Sigmoid colon (tissue), 3 donors: ENCODE measurements at regions not wholly inside any gene's neighbourhood (a gene's known extent, or its start where the extent isn't known, plus 50 kb on each side); places are given as distances from the start of the nearest gene placed in this dataset.

Experiments
- small RNA-seq, 3 donors: library from RNA; depleted of rRNA; stranded (forward); fragments of <200 nt; gene quantifications; one replicate each; pipeline ENCODE3, GENCODE V24; 2016

Small RNAs in the stretch of these regions (small RNA-seq; reads per million reads assigned to genes)
- 0 reads per million in 3 donors for gene AC106712.1
- gene RF00019: 0 reads per million in 3 donors
